ENCODE measurements at regions not wholly inside any gene's neighbourhood (a gene's known extent, or its start where the extent isn't known, plus 50 kb on each side); places are given as distances from the start of the nearest gene placed in this dataset.
"Not testable (repeated sequence)": the region's sequence is repeated elsewhere in the genome, so short reads cannot be mapped to it uniquely, and the experiment has no call there.

GRCh38 chr4:130703211-130703935 lies 1607.4 kb downstream of the C4orf33 start:
- DNase-seq, result no peak

GRCh38 chr4:130705023-130705422 lies 1609.1 kb downstream of the C4orf33 start:
- DNase-seq, result no peak

GRCh38 chr4:130712038-130712437 lies 1616.1 kb downstream of the C4orf33 start:
- DNase-seq, result no peak

DNA sequence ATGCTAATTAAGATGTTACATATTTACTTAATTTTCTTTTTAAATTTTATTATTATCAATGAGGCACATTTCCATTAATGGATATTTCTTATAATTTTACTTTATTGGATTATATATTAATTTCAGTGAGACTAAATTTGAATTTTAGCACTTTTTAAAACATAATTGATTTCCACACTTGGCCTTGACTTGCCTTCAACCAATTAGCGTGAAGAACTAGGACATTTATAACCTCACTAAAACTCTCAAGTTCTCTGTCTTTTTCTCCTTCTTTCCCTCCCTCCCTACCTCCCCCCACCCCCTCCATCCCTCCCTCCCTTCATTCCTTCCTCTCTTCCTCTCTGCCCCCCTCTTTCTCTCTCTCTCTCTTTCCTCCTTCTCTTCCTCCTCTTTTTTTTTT lies 1618.1 kb downstream of the C4orf33 start:
- no peak for DNase-seq

DNA sequence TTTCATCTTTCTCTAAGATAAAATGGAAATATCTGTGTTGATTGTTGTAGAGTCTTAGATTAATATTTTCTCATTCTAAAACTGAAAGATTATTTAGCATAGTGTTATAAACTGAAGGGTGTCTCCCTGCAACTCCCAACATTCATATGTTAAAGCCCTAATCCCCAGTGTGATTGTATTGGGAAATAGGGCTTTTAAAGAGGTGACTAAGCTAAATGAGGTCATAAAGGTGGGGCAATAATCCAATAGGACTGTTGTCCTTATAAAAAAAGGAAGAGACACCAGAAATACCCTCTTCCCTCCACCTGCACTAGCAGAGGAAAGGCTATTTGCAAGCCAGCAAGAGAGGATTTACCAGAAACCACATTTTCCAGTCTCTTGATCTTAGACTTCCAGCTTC lies 1626.4 kb downstream of the C4orf33 start:
- no peak for DNase-seq

DNA sequence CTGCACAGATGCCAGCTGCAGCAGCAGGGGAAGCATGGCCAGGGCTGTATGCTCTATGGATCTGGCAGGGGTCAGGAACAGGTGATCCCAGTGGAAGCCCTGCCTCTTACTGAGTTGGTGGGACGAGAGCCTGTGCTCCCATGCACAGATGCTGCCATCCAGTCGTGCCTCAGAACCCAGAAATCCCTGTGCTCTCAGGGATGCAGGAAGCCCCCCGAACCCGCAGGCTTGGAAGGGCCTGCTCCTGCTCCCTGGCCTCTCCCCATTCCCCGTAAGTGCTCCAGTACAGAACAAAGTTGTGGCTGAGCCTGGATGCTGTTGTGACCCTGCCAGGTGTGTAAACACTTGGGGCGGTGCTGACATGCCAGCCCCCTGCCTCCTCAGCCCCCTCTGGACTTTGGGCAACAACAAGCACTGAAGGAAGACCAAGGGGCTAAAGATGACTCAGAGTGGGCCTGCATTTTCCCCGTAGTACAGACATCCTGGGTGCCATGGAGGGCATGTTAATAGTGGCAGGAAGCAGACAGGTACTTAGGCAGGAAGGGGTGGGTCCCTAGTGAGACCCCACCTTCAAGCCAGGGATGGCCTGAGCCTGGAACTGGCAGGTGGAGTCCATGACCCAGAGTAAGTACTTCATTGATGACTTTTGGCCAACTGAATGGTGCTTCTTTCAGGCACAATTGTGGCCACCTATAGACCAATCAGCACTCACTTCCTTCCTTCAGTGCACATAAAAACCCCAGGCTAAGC lies 1640.7 kb downstream of the C4orf33 start:
- DNase-seq, result no peak

- no peak for DNase-seq
These were observed 1642.3 kb downstream of the C4orf33 start for GRCh38 chr4:130738233-130738632.

GRCh38 chr4:130747842-130748241 lies 1651.9 kb downstream of the C4orf33 start:
- DNase-seq, result peak; percentile 1

- no peak for DNase-seq
These were observed 1658.0 kb downstream of the C4orf33 start for GRCh38 chr4:130753926-130754325.

DNA sequence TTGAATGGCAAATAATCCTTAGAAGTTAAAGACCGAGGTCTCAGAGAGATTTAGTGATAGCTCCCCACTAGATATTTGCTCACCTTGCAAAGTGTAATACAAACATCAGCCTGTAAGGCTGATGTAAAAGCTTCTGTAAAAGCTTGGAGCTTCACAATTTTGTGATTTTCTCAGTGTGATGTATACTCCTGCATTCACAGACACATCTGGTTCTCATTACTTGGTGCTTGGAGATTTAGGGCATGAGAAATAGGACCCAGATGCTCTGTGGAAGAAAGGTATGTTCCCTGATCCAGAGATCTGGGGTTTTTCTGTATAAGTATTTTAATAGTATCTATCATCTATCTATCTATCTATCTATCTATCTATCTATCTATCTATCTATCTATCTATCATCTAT lies 1664.3 kb downstream of the C4orf33 start:
- DNase-seq, result no peak

DNA sequence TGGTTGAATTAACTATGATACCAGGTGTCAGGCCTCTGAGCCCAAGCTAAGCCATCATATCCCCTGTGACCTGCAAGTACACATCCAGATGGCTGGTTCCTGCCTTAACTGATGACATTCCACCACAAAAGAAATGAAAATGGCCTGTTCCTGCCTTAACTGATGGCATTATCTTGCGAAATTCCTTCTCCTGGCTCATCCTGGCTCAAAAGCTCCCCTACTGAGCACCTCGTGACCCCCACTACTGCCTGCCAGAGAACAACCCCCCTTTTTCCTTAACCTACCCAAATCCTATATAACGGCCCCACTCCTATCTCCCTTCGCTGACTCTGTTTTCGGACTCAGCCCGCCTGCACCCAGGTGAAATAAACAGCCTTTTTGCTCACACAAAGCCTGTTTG lies 1671.4 kb downstream of the C4orf33 start:
- DNase-seq, result not testable (repeated sequence)

GRCh38 chr4:130772966-130773365 lies 1677.0 kb downstream of the C4orf33 start:
- DNase-seq, result not testable (repeated sequence)

DNA sequence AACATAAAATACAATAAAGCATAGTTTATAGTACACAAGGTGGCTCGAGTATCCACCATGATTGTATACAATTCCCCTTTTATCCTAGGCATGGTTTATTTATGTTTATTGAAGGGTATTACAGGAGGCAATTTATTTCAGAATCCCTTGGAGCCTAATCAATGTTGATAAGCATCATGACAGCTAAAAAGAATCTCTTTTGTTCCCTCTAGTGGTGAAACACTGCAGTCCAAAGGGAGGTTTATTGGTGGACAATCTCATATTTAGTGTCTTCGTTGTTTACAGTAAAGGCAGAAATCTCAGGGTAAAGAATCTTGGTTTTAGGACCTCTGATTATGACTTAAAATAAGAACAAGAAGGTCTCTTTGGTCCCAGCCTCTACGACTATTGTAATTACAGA lies 1712.5 kb downstream of the C4orf33 start:
- no peak for DNase-seq

GRCh38 chr4:130812117-130812765 lies 1716.3 kb downstream of the C4orf33 start:
- DNase-seq, result no peak

GRCh38 chr4:130814896-130815295 lies 1718.9 kb downstream of the C4orf33 start:
- no peak for DNase-seq

- no peak for DNase-seq
These were observed 1724.5 kb downstream of the C4orf33 start for GRCh38 chr4:130820448-130820847.

- DNase-seq, result no peak
These were observed 1729.3 kb downstream of the C4orf33 start for GRCh38 chr4:130825284-130825683.

DNA sequence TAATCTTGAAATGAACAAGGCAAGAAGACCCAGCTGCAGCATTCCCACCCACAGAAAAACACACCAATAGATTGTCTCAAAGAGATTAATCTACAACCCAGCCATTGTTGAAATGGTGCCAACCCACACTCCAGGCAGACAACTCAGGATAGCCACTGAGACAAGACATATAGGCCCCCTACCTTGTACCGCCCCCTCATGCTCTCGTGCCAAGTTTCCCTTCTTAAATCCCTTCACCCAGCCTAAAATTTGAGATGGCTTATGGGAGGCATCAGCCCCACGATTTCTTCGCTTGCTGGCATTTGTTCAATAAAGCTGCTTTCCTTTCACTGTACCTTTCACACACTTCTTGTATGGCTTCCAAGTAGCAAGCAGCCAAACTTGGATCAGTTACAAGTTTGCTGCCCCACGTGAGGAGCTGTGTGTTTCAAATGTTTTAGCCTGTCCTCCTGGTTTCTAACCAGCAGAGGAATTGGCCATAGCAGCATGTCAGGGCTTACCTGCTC lies 1754.1 kb downstream of the C4orf33 start:
- DNase-seq, result no peak

- DNase-seq, result no peak
These were observed 1755.2 kb downstream of the C4orf33 start for GRCh38 chr4:130851107-130851506.

DNA sequence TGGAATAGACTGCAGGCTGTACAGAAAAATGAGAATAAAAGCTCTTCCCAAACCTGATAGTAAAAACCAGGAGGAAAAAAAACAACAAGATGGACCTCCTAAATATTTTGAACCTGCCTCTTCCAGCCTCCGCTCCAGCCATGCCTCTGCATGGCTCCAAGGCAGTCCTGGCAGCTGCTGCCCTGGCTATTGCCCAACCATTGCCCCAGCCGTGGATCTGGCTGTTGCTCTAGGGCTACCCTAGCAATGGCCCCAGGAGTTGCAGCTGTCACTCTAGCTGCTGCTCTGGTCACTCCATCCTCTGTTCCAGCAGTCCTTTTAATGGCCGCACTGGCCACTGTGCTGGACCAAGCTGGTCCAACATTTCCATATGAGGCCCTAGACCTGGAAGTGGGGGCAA lies 1756.0 kb downstream of the C4orf33 start:
- DNase-seq, result no peak

GRCh38 chr4:130855533-130855932 lies 1759.6 kb downstream of the C4orf33 start:
- no peak for DNase-seq

DNA sequence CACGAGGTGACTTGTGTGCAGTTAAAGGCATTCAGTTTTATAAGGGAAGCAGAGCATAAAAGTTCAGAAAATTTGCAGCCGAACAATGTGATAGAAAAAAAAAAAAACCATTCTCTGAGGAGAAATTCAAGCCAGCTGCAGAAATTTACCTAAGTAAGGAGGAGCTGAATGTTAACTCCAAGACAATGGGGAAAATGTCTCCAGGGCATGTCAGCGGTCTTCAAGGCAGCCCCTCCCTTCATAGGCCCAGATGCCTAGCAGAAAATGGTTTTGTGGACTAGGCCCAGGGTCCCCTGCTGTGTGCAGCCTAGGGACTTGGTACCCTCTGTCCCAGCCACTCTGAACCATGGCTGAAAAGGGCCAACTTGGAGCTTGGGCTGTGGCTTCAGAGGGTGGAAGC lies 1764.0 kb downstream of the C4orf33 start:
- no peak for DNase-seq

DNA sequence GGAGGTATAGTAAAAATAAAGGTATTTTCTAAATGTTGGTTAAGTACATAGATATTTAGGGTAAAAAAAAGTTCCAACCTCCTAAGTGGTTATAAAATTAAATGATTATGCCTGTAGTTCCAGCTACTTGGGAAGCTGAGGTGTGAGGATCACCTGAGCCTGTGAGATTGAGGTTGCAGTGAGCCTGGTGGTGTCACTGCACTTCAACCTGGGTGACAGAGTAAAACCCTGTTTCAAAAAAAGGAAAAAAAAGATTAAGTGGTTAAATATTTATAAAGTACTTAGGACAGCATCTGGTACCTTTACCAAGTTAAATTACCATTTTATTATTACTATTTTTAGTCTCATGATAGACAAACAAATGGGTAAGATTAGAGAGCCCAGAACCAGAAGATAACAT lies 1801.0 kb downstream of the C4orf33 start:
- DNase-seq, result no peak

DNA sequence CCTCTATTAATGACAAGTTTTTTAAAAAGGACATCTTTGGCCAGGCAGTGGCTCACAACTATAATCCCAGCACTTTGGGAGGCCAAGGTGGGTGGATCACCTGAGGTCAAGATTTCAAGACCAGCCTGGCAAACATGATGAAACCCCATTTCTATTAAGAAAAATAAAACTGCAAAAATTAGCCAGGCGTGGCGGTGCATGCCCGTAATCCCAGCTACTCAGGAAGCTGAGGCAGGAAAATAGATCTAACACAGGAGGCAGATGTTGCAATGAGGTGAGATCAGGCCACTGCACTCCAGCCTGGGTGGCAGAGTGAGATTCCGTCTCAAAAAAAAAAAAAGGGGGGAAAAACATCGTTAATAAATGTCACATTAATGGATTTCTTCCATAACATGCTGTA lies 1805.4 kb downstream of the C4orf33 start:
- DNase-seq, result no peak

All from inflammatory macrophage treated with lipopolysaccharide for 4 hours (primary cell).